ENCODE measurements at regions not wholly inside any gene's neighbourhood (a gene's known extent, or its start where the extent isn't known, plus 50 kb on each side); places are given as distances from the start of the nearest gene placed in this dataset.

GRCh38 chr4:28388471-28388870, 1527.8 kb downstream of the STIM2 start:
- Histone ChIP-seq H3K27me3 (no peaks in the 10 kb centered on the region), H3K4me1 (no peaks in the 10 kb centered on the region), H3K4me3 (no peak overlapping the region), H3K9me3 (no peaks in the 10 kb centered on the region), H3K36me3 (no peaks in the 10 kb centered on the region), H3K27ac (no peak overlapping the region)
- intact Hi-C loops (cut with DNase I; ENCODE audit: low total_unique reads): no loop called here
- TF ChIP-seq POLR2A (IDR thresholded peaks at IDR 0.05): no peak
- no peak for TF ChIP-seq CTCF (IDR thresholded peaks at IDR 0.05)
- no peak for TF ChIP-seq POLR2AphosphoS5 (IDR thresholded peaks at IDR 0.05)
- DNase-seq (ENCODE audit: low spot score in 2 of 2): no peak

GRCh38 chr4:28391877-28392276, 1531.2 kb downstream of the STIM2 start:
- Histone ChIP-seq H3K4me3 (no peak overlapping the region), H3K4me1 (no peaks in the 10 kb centered on the region), H3K9me3 (no peaks in the 10 kb centered on the region), H3K27me3 (no peaks in the 10 kb centered on the region), H3K36me3 (no peaks in the 10 kb centered on the region), H3K27ac (no peak overlapping the region)
- intact Hi-C loops (cut with DNase I; ENCODE audit: low total_unique reads): no loop called here
- DNase-seq (ENCODE audit: low spot score in 2 of 2): no peak
- no peak for TF ChIP-seq CTCF (IDR thresholded peaks at IDR 0.05)
- TF ChIP-seq POLR2A (IDR thresholded peaks at IDR 0.05): no peak
- TF ChIP-seq POLR2AphosphoS5 (IDR thresholded peaks at IDR 0.05): no peak

GRCh38 chr4:28402751-28403150, 1542.1 kb downstream of the STIM2 start:
- Histone ChIP-seq H3K27me3 (no peaks in the 10 kb centered on the region), H3K27ac (no peak overlapping the region), H3K36me3 (no peaks in the 10 kb centered on the region), H3K4me1 (no peaks in the 10 kb centered on the region), H3K4me3 (no peak overlapping the region), H3K9me3 (no peaks in the 10 kb centered on the region)
- intact Hi-C loops (cut with DNase I; ENCODE audit: low total_unique reads): no loop called here
- no peak for TF ChIP-seq POLR2AphosphoS5 (IDR thresholded peaks at IDR 0.05)
- no peak for DNase-seq (ENCODE audit: low spot score in 2 of 2)

- TF ChIP-seq POLR2AphosphoS5 (IDR thresholded peaks at IDR 0.05): no peak
- no peak for TF ChIP-seq CTCF (IDR thresholded peaks at IDR 0.05)
- TF ChIP-seq POLR2A (IDR thresholded peaks at IDR 0.05): no peak
- Histone ChIP-seq H3K4me3 (no peak overlapping the region), H3K27me3 (no peaks in the 10 kb centered on the region), H3K27ac (no peak overlapping the region), H3K9me3 (no peaks in the 10 kb centered on the region), H3K36me3 (no peaks in the 10 kb centered on the region), H3K4me1 (no peaks in the 10 kb centered on the region)
- intact Hi-C loops (cut with DNase I; ENCODE audit: low total_unique reads): no loop called here
- no peak for DNase-seq (ENCODE audit: low spot score in 2 of 2)
Observed at GRCh38 chr4:28421221-28421620, 1560.6 kb downstream of the STIM2 start.

- no peak for DNase-seq (ENCODE audit: low spot score in 2 of 2)
- Histone ChIP-seq H3K9me3 (no peaks in the 10 kb centered on the region), H3K4me1 (no peaks in the 10 kb centered on the region), H3K36me3 (no peaks in the 10 kb centered on the region), H3K4me3 (no peak overlapping the region), H3K27me3 (no peaks in the 10 kb centered on the region), H3K27ac (no peak overlapping the region)
- TF ChIP-seq CTCF (IDR thresholded peaks at IDR 0.05) (no peak), POLR2AphosphoS5 (IDR thresholded peaks at IDR 0.05) (no peak)
- intact Hi-C loops (cut with DNase I; ENCODE audit: low total_unique reads): no loop called here
Observed at GRCh38 chr4:28426251-28426650, 1565.6 kb downstream of the STIM2 start.
